Muscle of arm (tissue), 1 donor: ENCODE measurements at regions not wholly inside any gene's neighbourhood (a gene's known extent, or its start where the extent isn't known, plus 50 kb on each side); places are given as distances from the start of the nearest gene placed in this dataset.

Source experiments
- DNase-seq: peaks from one replicate; pipeline ENCODE4 v3.0.0-alpha.2; 2013

DNA sequence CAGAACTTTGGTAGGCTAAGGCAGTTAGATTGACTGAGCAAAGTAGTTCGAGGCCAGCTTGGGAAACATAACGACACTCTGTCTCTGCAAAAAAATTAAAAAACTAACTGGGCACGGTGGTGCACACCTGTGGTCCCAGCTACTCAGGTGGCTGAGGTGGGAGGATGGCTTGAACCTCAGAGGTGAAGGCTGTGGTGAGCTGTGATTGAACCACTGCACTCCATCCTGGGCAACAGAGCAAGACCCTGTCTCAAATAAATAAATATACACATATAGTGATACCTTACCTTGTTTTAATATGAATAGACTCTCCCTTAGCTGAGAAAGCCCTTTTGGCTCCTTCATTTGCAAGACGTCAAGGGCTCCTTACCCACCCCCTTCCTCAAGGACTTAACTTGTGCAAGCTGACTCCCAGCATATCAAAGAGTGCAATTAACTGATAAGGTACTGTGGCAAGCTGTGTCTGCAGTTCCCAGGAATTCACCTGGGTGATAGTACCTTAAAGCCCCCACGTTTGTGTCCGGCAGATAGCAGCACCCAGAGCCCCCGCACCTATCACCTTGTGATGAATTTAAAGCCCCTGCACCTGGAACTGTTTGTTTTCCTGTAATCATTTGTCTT lies 655.6 kb upstream of the GALNTL6 start:
- no peak for DNase-seq

DNA sequence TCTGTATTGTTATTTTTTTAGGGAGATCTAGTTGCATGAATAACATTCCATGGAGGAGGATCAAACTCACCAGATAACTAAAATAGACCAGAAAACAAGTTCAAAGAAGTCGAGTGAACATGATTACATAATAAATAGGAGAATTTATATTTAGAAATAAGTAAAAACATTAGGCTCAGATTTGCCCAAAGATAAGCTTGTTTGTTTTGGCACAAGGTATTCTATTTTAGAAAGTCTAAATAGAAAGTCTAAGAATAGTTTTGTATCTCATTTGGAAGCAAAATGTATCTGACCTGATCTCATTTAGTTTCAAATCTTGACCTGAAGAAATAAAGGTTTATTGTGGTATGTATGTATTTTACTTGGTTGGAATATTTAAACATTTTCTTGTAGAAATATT lies 670.6 kb upstream of the GALNTL6 start:
- no peak for DNase-seq

GRCh38 chr4:171142045-171142444 lies 671.2 kb upstream of the GALNTL6 start:
- DNase-seq = no peak

DNA sequence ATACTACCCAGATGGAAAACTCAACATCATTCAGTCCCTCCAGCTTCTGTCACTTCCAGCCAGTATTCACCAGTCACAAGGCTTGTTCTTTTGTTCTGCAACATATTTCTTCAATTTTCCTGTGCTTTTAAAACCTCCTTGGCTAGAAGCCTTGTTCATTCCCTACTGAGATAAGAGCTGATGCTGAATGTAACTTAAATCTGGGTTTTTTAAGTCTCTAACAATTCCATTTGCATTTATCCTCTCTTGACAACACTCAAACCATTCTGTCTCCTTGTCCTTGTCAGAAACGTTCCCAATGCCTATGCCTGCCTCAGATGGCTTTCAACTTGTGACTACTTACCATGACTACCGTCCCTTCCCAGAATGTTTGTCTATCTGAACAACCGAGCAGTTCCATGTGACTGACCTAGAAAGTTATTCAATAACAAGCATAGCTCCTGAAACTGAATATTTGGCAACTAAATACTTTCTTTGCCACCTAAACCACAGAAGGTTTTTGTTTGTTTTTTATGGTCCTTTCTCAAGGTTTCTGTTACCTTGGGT lies 682.9 kb upstream of the GALNTL6 start:
- no peak for DNase-seq

GRCh38 chr4:171118091-171118490 lies 695.1 kb upstream of the GALNTL6 start:
- no peak for DNase-seq

GRCh38 chr4:171117457-171117856 lies 695.7 kb upstream of the GALNTL6 start:
- DNase-seq = no peak

GRCh38 chr4:171101845-171102244 lies 711.4 kb upstream of the GALNTL6 start:
- DNase-seq = no peak

DNA sequence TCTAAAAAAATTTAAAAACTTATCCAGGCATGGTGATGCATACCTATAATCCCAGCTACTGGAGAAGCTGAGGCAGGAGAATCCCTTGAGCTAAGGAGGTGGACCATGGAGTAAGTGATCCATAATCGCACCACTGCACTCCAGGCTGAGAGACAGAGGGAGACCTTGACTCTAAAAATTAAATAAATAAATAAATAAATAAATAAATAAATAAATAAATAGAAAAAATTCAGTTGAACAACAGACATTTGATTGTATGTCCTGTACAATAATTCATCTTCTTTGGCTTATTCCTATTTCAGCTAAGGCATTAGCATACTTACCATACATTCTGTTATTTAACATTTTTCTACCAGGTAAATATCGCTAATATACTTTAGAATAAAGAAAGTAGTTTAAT lies 726.1 kb upstream of the GALNTL6 start:
- no peak for DNase-seq

GRCh38 chr4:171067422-171067821 lies 745.8 kb upstream of the GALNTL6 start:
- no peak for DNase-seq

DNA sequence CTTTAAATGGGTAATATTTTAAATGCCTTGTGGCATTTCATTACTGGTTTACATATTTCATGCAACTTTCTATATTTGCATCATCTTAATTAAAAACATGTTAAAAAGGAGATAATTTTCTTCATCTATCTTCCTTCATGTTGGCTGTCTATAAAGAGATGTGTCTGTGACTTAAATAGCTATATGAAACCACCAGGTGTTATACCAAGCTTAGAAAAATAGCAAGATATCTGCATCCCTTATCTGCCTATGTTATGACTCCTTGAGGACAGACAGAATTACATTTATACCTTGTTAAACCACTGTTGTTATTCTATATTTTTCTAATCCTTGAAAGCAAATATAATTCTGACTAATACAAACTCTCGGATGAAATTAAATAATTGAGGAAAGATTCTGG lies 763.8 kb upstream of the GALNTL6 start:
- DNase-seq = no peak

DNA sequence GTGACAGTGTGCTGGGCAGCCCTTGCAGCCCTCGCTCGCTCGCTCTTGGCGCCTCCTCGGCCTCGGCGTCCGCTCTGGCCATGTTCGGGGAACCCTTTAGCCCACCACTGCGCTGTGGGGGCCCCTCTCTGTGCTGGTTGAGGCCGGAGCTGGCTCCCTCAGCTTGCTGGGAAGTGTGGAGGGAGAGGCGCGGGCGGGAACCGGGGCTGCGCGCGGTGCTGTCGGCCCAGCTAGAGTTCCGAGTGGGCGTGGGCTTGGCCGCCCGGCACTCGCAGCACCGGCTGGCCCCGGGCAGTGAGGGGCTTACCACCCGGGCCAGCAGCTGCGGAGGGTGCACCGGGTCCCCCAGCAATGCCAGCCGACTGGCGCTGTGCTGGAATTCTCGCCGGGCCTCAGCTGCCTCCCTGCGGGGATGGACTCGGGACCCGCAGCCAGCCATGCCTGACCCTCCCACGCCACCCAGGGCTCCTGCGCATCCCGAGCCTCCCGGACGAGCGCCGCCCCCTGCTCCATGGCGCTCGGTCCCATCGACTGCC lies 770.1 kb upstream of the GALNTL6 start:
- DNase-seq = no peak

- no peak for DNase-seq
Observed at GRCh38 chr4:171035909-171036308, 777.3 kb upstream of the GALNTL6 start.

- DNase-seq = no peak
Observed at GRCh38 chr4:171031338-171031737, 781.9 kb upstream of the GALNTL6 start.

DNA sequence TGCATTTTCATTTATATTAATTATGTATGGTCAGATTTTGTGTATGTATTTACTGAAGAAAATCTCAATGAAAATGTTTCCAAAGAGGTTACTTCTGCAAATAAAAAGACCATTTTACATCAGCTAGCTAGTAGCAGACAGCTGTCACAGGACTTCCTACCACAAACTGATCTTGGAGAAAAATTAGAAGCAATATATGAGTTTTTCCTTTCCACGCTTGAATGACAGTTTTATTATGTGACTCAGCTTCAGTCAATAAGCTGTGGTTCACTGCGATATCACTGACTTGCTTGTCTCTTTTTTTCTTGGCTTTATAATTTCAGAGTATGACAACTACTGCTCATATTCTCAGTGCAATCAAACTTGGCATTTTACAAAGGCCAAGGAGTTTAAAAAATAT lies 787.4 kb upstream of the GALNTL6 start:
- DNase-seq = no peak

DNA sequence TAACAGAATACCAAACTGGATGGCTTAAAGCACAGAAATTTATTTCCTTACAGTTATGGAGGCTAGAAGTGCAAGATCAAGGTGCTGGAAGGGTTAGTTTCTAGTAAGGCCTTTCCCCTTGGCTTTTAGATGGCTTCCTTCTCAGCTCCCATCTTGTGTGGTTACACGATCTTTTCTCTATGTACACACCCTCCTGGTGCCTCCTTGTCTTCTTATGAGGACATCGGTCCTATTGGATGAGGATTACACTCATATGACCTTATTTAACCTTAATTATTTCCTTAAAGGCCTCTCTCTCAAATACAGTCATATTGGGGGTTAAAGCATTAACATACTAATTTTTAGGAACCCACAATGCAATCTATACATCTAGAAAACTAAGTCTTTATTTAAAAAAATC lies 787.9 kb upstream of the GALNTL6 start:
- no peak for DNase-seq

GRCh38 chr4:171024720-171025303 lies 788.4 kb upstream of the GALNTL6 start:
- no peak for DNase-seq

GRCh38 chr4:171022824-171023230 lies 790.4 kb upstream of the GALNTL6 start:
- DNase-seq = no peak

GRCh38 chr4:171017593-171017992 lies 795.6 kb upstream of the GALNTL6 start:
- DNase-seq = peak; percentile 1

- no peak for DNase-seq
Observed at GRCh38 chr4:171016145-171016544, 797.1 kb upstream of the GALNTL6 start.

DNA sequence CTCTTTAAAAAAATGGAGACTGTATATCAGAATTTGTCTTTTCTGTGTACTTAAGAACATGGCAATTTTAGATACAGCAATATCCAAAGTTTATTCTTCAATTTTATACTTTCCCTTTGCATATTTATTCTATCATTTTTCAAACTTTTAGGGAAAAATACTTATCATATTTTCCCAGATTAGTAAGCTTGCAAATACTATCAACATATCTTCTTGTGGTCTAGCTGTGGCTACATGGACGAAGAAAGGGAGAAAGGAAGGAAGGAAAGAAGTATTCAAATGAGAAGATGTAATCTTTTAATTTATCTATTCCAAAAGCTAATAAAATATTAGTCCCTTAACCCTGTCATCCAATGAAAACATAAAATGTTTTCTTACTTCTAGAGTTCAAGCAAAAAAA lies 797.8 kb upstream of the GALNTL6 start:
- DNase-seq = no peak

DNA sequence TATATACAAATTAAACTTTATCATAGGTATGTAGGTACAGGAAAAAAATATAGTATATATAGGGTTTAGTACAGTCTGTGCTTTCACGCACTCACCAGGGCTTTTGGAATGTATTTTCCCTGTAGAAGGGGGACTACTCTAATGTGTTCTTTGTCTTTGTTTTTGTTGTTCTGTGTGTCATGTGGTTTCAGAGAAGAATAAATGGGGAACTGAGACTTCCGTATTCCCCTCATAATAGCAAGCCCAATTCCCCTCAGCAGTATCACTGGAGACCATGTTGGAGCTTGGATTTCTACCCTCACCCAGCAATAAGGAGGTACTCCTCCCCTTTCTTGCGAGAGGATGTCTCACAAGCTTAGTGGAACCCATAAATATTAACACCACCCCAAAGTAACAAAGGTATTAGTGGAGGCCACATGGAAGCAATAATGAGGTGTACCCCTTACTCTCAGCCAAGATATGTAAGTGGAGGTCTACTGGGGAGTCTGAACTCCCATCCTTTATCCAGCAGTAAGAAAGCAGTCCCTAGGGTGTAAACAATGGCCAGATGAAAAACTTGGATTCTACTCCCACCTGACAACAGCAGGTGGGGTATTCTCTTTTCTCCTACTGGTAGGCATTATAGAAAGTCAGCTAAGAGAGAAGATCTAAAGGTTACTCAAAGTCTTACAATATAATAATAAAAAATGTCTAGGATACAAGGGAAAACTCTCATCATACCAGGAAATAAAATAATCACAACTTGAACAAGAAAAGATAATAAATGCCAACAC lies 805.4 kb upstream of the GALNTL6 start:
- DNase-seq = no peak

GRCh38 chr4:171002246-171002645 lies 811.0 kb upstream of the GALNTL6 start:
- no peak for DNase-seq
